Ectodermal cell (in vitro differentiated cells): ENCODE measurements at regions not wholly inside any gene's neighbourhood (a gene's known extent, or its start where the extent isn't known, plus 50 kb on each side); places are given as distances from the start of the nearest gene placed in this dataset.

ENCODE experiments used
- H3K27ac ChIP-seq: 2 replicates; pipeline ENCODE4 v1.7.0; 2013; ENCODE audit warnings: mild to moderate bottlenecking, low read depth, low read length; ENCODE audit not compliant: insufficient read depth, poor library complexity, severe bottlenecking
- H3K27me3 ChIP-seq: 2 replicates; pipeline ENCODE4 v1.7.0; 2013; ENCODE audit warnings: mild to moderate bottlenecking, low read length; ENCODE audit not compliant: insufficient read depth, control insufficient read depth, poor library complexity, severe bottlenecking
- H3K36me3 ChIP-seq: one replicate; pipeline ENCODE4 v1.7.0; 2013; ENCODE audit warnings: low read length; ENCODE audit not compliant: control insufficient read depth, insufficient read depth
- H3K4me1 ChIP-seq: one replicate; pipeline ENCODE4 v1.7.0; 2013; ENCODE audit warnings: low read length; ENCODE audit not compliant: control insufficient read depth, insufficient read depth
- H3K4me3 ChIP-seq: 2 replicates; pipeline ENCODE4 v1.7.0; 2013; ENCODE audit warnings: low read depth, low read length, control low read depth; ENCODE audit not compliant: insufficient read depth
- H3K9me3 ChIP-seq: 2 replicates; pipeline ENCODE4 v1.7.0; 2013; ENCODE audit warnings: mild to moderate bottlenecking, low read length, moderate library complexity; ENCODE audit not compliant: control insufficient read depth
- WGBS, 2 experiments: methylation state at CpG; one replicate each; pipeline ENCODE4 v1.1.7; 2013; ENCODE audit warnings: missing lambda C conversion rate in 2 of 2; 5-methylcytosine and 5-hydroxymethylcytosine counted together

GRCh38 chr10:64732372-64732957 is 1211.3 kb downstream of the REEP3 start:
- no peaks in the 10 kb centered on the region for H3K9me3 ChIP-seq
- no peaks in the 10 kb centered on the region for H3K36me3 ChIP-seq
- 92 to 95% methylated on average over 8 of the region's 8 CpGs for WGBS, 2 experiments
- no peaks in the 10 kb centered on the region for H3K27me3 ChIP-seq
- no peak overlapping the region for H3K27ac ChIP-seq
- no peak overlapping the region for H3K4me3 ChIP-seq
- no peaks in the 10 kb centered on the region for H3K4me1 ChIP-seq

GRCh38 chr10:64733980-64734379 is 1212.8 kb downstream of the REEP3 start:
- H3K27ac ChIP-seq, result no peak overlapping the region
- no peaks in the 10 kb centered on the region for H3K36me3 ChIP-seq
- no peak overlapping the region for H3K4me3 ChIP-seq
- H3K9me3 ChIP-seq, result no peaks in the 10 kb centered on the region
- no peaks in the 10 kb centered on the region for H3K4me1 ChIP-seq
- H3K27me3 ChIP-seq, result no peaks in the 10 kb centered on the region

GRCh38 chr10:64738462-64738861 is 1217.3 kb downstream of the REEP3 start:
- no peak overlapping the region for H3K4me3 ChIP-seq
- 98 to 99% methylated on average over 2 of the region's 2 CpGs for WGBS, 2 experiments
- H3K27ac ChIP-seq, result no peak overlapping the region
- no peaks in the 10 kb centered on the region for H3K4me1 ChIP-seq
- H3K36me3 ChIP-seq, result no peaks in the 10 kb centered on the region
- no peaks in the 10 kb centered on the region for H3K27me3 ChIP-seq
- H3K9me3 ChIP-seq, result no peaks in the 10 kb centered on the region

GRCh38 chr10:64745565-64745964 is 1224.4 kb downstream of the REEP3 start:
- Histone ChIP-seq H3K4me1 (no peaks in the 10 kb centered on the region), H3K27me3 (no peaks in the 10 kb centered on the region), H3K36me3 (no peaks in the 10 kb centered on the region), H3K4me3 (no peak overlapping the region), H3K9me3 (no peaks in the 10 kb centered on the region), H3K27ac (no peak overlapping the region)
- WGBS, 2 experiments, result 88 to 93% methylated on average over 1 of the region's 1 CpG

GRCh38 chr10:64750672-64751071 is 1229.5 kb downstream of the REEP3 start:
- Histone ChIP-seq H3K4me3 (no peak overlapping the region), H3K36me3 (no peaks in the 10 kb centered on the region), H3K9me3 (no peaks in the 10 kb centered on the region), H3K4me1 (no peaks in the 10 kb centered on the region), H3K27me3 (no peaks in the 10 kb centered on the region), H3K27ac (no peak overlapping the region)
- WGBS, 2 experiments, result 97% methylated on average over 2 of the region's 2 CpGs

- Histone ChIP-seq H3K4me3 (no peak overlapping the region), H3K4me1 (no peaks in the 10 kb centered on the region), H3K9me3 (no peaks in the 10 kb centered on the region), H3K27me3 (no peaks in the 10 kb centered on the region), H3K36me3 (no peaks in the 10 kb centered on the region), H3K27ac (no peak overlapping the region)
- 92 to 100% methylated on average over 2 of the region's 2 CpGs for WGBS, 2 experiments
These were observed 1232.3 kb downstream of the REEP3 start for GRCh38 chr10:64753516-64753915.

- Histone ChIP-seq H3K9me3 (no peaks in the 10 kb centered on the region), H3K27ac (no peak overlapping the region), H3K27me3 (no peaks in the 10 kb centered on the region), H3K4me3 (no peak overlapping the region), H3K36me3 (no peaks in the 10 kb centered on the region), H3K4me1 (no peaks in the 10 kb centered on the region)
- WGBS, 2 experiments, result 92 to 96% methylated on average over 4 of the region's 4 CpGs
These were observed 1239.2 kb downstream of the REEP3 start for GRCh38 chr10:64760371-64760770.

GRCh38 chr10:64762861-64763260 is 1241.7 kb downstream of the REEP3 start:
- Histone ChIP-seq H3K36me3 (no peaks in the 10 kb centered on the region), H3K27me3 (no peaks in the 10 kb centered on the region), H3K4me3 (no peak overlapping the region), H3K4me1 (no peaks in the 10 kb centered on the region), H3K9me3 (no peaks in the 10 kb centered on the region), H3K27ac (no peak overlapping the region)
- 90 to 100% methylated on average over 4 of the region's 4 CpGs for WGBS, 2 experiments

- no peaks in the 10 kb centered on the region for H3K27me3 ChIP-seq
- 96% methylated on average over 1 of the region's 2 CpGs for WGBS, 2 experiments
- H3K27ac ChIP-seq, result no peak overlapping the region
- no peaks in the 10 kb centered on the region for H3K36me3 ChIP-seq
- H3K4me3 ChIP-seq, result no peak overlapping the region
- H3K4me1 ChIP-seq, result no peaks in the 10 kb centered on the region
- no peaks in the 10 kb centered on the region for H3K9me3 ChIP-seq
These were observed 1244.3 kb downstream of the REEP3 start for GRCh38 chr10:64765498-64765897.

- Histone ChIP-seq H3K27me3 (no peaks in the 10 kb centered on the region), H3K27ac (no peak overlapping the region), H3K4me1 (no peaks in the 10 kb centered on the region), H3K36me3 (no peaks in the 10 kb centered on the region), H3K4me3 (no peak overlapping the region), H3K9me3 (no peaks in the 10 kb centered on the region)
- WGBS, 2 experiments, result 97 to 98% methylated on average over 2 to 3 of the region's 4 CpGs
These were observed 1250.3 kb downstream of the REEP3 start for GRCh38 chr10:64771253-64772050.
